Left lung (tissue), 4 donors: ENCODE measurements at regions not wholly inside any gene's neighbourhood (a gene's known extent, or its start where the extent isn't known, plus 50 kb on each side); places are given as distances from the start of the nearest gene placed in this dataset.

Source experiments
- ATAC-seq: fragments of 200-7000 bp; cut with Tn5 transposase; one replicate; pipeline ENCODE4 v1.9.1; 2020; ENCODE audit warnings: moderate library complexity
- DNase-seq, 4 donors: peaks; one replicate each; pipeline ENCODE4 v3.0.0-alpha.2; 2013 to 2020
- H3K27ac ChIP-seq, 2 donors: fragments of 200-600 bp; sonication (generic) in 1 of 2; one replicate each; pipeline versions ENCODE4 v1.5.0 to v1.8.0; 2020 to 2021
- H3K27me3 ChIP-seq, 2 donors: fragments of 200-600 bp; sonication (generic) in 1 of 2; one replicate each; pipeline versions ENCODE4 v1.5.0 to v1.8.0; 2020 to 2021
- H3K36me3 ChIP-seq, 2 donors: fragments of 200-600 bp; sonication (generic) in 1 of 2; one replicate each; pipeline versions ENCODE4 v1.5.0 to v1.8.0; 2020 to 2021
- H3K4me1 ChIP-seq, 2 donors: fragments of 200-600 bp; one replicate each; pipeline ENCODE4 v1.8.0; 2021
- H3K4me3 ChIP-seq, 2 donors: fragments of 200-600 bp; sonication (generic) in 1 of 2; one replicate each; pipeline versions ENCODE4 v1.5.0 to v1.8.0; 2020 to 2021; ENCODE audit warnings: mild to moderate bottlenecking in 1 of 2
- H3K9me3 ChIP-seq, 2 donors: fragments of 200-600 bp; sonication (generic) in 1 of 2; one replicate each; pipeline versions ENCODE4 v1.5.0 to v1.8.0; 2020 to 2021
- intact Hi-C, 2 donors: fragments of 100-400 bp; cut with DNase I; formaldehyde crosslinking; loops; one replicate each; pipeline versions ENCODE4 v1.11.2 to v1.14.2; 2022
- TF ChIP-seq, protein P1 (sequence below), 2 donors: fragments of 200-600 bp; sonication (generic) in 1 of 2; IDR thresholded peaks; one replicate each; pipeline versions ENCODE4 v1.5.0 to v1.8.0; 2021; ENCODE audit warnings: antibody characterized with exemption in 2 of 2
- donor health status: DM: no; HTN: yes; CAD: no.
- donor health status: DM: no; HTN: no; CAD: no.

DNA sequence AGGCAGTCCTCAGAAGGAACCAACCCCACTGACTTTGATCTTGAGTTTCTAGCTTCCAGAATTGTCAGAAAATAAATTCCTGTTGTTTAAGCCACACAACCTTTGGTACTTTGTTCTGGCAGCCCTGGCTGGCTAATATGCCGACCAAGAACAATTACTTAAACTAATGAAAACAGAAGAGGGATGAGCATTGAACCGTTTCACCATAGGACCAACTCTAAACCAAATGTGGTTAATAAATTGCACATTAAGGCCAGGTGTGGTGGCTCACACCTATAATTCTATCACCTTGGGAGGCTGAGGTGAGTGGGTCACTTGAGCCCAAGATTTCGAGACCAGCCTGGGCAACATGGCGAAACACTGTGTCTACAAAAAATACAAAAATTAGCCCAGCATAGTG lies 160.9 kb upstream of the RAI14 start:
- Histone ChIP-seq H3K27ac (no peak overlapping the region), H3K4me3 (no peak overlapping the region), H3K27me3 (no peaks in the 10 kb centered on the region), H3K36me3 (no peaks in the 10 kb centered on the region), H3K4me1 (peaks cover 18 to 31% of the 10 kb centered on the region in 2 donors), H3K9me3 (no peaks in the 10 kb centered on the region)
- ATAC-seq: no peak
- TF ChIP-seq, protein P1, sequence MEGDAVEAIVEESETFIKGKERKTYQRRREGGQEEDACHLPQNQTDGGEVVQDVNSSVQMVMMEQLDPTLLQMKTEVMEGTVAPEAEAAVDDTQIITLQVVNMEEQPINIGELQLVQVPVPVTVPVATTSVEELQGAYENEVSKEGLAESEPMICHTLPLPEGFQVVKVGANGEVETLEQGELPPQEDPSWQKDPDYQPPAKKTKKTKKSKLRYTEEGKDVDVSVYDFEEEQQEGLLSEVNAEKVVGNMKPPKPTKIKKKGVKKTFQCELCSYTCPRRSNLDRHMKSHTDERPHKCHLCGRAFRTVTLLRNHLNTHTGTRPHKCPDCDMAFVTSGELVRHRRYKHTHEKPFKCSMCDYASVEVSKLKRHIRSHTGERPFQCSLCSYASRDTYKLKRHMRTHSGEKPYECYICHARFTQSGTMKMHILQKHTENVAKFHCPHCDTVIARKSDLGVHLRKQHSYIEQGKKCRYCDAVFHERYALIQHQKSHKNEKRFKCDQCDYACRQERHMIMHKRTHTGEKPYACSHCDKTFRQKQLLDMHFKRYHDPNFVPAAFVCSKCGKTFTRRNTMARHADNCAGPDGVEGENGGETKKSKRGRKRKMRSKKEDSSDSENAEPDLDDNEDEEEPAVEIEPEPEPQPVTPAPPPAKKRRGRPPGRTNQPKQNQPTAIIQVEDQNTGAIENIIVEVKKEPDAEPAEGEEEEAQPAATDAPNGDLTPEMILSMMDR (IDR thresholded peaks at IDR 0.05): no peak
- intact Hi-C loops: no loop called here
- no peak for DNase-seq

DNA sequence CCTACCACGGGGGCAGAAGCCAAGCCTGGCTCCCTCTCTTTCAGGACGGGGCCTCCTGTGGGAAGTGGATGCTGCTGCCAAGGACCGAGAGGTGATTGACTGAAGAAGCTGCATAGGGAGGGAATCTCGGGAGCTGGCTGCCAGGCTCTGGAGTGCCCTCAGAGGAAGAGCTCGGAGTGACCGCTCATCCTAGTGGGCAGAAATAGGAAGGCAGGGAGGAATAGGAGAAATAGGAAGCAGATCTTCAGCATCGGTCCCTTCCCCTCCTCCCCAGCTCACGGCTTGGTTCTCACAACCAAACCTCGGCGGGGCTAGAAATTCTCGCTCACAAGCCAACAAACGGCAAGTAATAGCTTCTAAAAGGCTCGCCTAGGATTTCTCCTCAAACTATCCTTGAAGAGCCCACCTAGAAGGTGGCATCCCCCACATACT lies 159.9 kb upstream of the RAI14 start:
- TF ChIP-seq, protein P1 (IDR thresholded peaks at IDR 0.05): no peak

DNA sequence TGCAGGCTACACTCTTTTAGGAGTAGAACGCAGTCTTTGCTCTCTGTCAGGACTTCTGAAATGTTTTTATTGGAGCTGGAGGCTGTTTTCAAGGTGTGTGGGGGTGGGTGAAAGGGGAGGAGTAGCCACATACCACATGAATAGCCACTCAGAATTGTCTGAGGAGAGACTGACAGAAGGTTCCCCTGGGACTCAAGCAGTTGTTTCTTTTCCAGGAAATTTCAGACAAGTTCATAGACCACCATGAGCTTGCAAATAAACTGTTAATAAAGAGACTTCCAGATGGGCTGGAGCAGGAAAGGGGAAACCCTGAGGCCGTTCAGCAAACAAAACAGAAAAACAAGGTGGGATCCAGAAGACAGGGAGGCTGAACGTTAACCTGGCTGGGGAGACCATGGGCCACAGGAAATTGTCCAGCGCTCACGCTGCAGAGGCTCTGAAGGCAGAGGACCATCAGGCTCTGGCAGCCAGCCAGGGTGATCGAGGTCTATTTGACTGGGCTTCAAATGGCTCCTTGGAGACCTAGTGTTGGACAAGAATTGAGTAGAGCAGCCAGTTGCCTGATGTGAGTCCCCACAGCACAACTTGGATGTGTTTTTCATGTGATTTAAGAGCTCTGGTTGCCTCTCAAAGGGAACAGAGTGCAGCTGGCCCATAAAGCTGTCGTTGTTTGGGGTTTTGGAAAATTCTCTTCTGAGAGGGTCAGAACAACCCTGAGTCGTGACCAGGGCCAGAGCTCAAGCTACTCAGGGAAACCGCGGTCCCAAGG lies 159.2 kb upstream of the RAI14 start:
- H3K27ac ChIP-seq: no peak overlapping the region
- H3K36me3 ChIP-seq: no peaks in the 10 kb centered on the region
- no peak for ATAC-seq
- DNase-seq: peak in 2 of 4 donors; percentile 56 to 65
- H3K27me3 ChIP-seq: no peaks in the 10 kb centered on the region
- TF ChIP-seq, protein P1 (IDR thresholded peaks at IDR 0.05): no peak
- H3K9me3 ChIP-seq: no peaks in the 10 kb centered on the region
- no peak overlapping the region for H3K4me3 ChIP-seq
- intact Hi-C loops: no loop called here
- peaks cover 20 to 35% of the 10 kb centered on the region in 2 donors for H3K4me1 ChIP-seq

More for the DNA sequence above, 159.9 kb upstream of the RAI14 start:
- intact Hi-C loops: no loop called here
- H3K27me3 ChIP-seq: no peaks in the 10 kb centered on the region
- no peaks in the 10 kb centered on the region for H3K9me3 ChIP-seq
- no peak overlapping the region for H3K4me3 ChIP-seq
- ATAC-seq (no peak), DNase-seq (no peak)
- H3K4me1 ChIP-seq: peaks cover 20 to 35% of the 10 kb centered on the region in 2 donors
- no peaks in the 10 kb centered on the region for H3K36me3 ChIP-seq
- H3K27ac ChIP-seq: no peak overlapping the region

DNA sequence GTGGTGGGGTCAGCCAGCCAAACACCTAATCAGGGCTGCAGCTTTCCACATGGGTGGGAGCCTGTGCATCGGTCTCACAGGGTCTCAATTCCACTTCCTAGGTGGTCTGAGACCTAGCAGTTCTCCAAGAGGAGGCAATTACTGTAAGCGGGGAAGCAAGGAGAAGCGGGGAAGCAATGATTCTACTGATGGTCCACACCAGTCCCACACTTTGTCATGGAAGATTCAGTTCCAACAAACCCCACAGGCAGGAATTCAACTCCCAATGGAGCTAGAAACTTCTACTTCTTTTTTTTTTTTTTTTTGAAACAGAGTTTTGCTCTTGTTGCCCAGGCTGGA lies 158.7 kb upstream of the RAI14 start:
- no peak overlapping the region for H3K27ac ChIP-seq
- ATAC-seq: no peak
- no peak for DNase-seq
- TF ChIP-seq, protein P1 (IDR thresholded peaks at IDR 0.05): no peak
- intact Hi-C loops: no loop called here
- no peaks in the 10 kb centered on the region for H3K9me3 ChIP-seq
- no peak overlapping the region for H3K4me3 ChIP-seq
- H3K4me1 ChIP-seq: peaks cover 20 to 35% of the 10 kb centered on the region in 2 donors
- H3K27me3 ChIP-seq: no peaks in the 10 kb centered on the region
- H3K36me3 ChIP-seq: no peaks in the 10 kb centered on the region

DNA sequence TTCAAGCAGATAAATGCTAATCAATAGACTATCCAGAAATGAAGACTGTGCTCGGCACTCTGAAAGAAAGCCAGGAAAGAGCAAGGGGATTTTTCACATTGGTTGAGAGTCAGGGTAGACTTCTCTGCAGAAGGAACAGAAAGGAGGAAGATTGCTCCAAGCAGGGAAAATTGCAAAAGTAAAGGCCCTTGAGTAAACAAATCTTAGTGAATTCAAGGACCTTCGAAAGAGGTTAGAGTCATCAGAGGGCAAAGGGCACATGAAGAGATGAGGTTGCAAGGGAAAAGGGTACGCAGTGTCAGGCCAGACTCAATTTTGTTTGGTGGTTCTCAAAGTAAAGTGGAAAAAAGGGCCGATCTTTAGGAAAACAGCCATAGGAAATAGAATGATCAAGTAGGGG lies 157.6 kb upstream of the RAI14 start:
- Histone ChIP-seq H3K27ac (peak overlapping the region; percentile 65 to 76), H3K36me3 (no peaks in the 10 kb centered on the region), H3K9me3 (no peaks in the 10 kb centered on the region), H3K4me3 (no peak overlapping the region), H3K4me1 (peaks cover 27 to 41% of the 10 kb centered on the region in 2 donors), H3K27me3 (no peaks in the 10 kb centered on the region)
- intact Hi-C loops: no loop called here
- ATAC-seq (peak; percentile 65), DNase-seq (no peak)
- TF ChIP-seq, protein P1 (IDR thresholded peaks at IDR 0.05): no peak
